C1 segment of cervical spinal cord (tissue), 14 donors: ENCODE measurements at regions not wholly inside any gene's neighbourhood (a gene's known extent, or its start where the extent isn't known, plus 50 kb on each side); places are given as distances from the start of the nearest gene placed in this dataset.

ENCODE experiments used
- DNase-seq, 14 donors: peaks; one replicate each; lab custom pipeline; 2025; lab: John Stamatoyannopoulos, UW

DNA sequence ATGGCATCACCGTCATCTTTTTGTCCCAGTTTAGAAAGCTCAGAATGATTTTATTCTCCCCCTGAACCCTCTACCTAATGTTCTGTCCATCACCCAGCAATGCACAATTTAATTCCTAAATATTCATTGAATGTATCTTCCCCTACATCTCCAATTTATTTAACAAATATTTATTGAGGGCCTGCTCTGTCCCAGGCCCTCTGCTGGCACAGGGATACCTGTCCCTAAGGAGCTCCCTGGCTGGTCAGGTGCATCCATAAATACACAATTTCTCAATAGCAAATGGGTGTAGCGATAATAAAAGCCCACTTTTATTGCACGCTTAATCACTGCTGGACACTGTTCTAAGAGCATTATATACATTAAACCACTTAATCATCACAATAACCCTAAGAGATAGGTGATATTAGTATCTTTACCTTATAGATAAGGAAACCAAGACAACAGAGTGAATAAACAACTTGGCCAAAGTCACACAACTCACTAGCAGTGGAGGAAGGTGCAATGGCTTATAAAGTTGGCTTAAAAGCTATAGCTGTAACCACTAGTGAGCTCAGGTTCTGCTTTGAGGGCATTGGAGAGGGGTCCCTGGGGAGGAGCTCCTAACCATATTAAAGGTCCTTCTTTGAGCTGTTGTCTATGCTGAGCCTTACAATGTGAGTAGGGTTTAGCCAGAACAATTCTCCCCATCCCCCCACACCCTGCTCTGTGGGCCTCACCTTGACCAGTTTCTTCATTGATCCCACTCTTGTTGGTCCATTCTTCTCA is 126.3 kb upstream of the JUN start:
- DNase-seq = no peak

DNA sequence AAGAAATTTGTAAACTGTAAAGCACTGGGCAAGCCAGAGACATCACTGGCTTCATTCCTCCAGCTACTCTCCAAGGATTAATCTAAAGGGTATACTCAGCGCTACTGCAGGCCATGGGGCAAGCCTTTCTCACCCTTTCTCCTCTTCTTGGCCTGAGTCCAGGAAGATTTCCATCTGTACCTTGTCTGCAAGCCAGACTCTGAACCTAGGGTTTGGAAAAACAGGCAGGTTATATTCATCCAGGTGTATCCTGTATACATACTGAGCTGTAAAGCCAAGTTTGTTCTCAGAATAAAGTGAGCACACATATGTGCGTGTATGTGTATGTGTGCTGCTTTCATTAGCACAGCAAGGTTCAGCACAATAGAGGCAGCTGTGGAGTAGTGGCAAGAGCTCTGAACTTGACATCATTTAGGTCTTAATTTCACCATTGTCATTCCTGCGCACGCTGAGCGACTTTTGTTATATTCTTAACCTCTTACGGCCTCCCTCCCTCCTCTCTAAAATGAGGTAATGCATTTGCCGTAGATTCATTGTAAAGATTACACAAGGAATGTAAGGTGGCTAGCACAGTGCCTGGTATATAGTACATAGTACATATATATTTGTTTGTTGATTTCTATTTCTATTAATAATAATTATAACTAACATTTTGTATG is 128.1 kb upstream of the JUN start:
- DNase-seq = no peak

DNA sequence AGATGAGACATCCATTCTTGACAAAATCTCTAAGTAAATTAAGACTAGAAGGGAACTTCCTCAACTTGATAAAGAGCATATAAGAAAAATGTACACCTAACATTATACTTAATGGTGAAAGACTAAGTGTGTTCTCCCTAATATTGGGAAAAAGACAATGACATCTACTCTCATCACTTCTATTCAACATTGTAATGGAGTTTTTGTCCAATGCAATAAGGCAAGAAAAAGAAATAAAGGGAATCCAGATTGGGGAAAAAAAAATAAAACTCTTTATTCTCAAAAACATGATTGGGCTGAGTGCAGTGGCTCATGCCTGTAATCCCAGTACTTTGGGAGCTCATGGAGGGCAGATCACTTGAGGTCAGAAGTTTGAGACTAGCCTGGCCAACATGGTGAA is 131.1 kb upstream of the JUN start:
- DNase-seq = no peak

DNA sequence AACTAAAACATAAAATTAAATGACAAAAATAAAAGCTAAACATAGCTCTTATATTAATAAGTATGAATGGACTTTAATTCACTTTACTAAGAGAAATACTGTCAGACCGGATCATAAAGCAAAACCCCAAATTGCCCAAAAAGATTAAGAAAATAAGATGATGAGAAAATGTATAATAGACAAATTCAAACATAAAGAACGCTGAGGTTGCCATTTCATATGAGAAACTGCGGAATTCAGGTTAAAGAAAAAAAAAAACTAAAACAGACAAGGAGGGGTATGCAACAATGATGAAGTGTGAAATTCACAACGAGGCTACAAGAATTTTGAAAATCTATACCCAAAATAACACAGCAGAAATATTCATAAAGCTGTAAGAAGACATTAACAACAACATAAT is 133.6 kb upstream of the JUN start:
- no peak for DNase-seq

DNA sequence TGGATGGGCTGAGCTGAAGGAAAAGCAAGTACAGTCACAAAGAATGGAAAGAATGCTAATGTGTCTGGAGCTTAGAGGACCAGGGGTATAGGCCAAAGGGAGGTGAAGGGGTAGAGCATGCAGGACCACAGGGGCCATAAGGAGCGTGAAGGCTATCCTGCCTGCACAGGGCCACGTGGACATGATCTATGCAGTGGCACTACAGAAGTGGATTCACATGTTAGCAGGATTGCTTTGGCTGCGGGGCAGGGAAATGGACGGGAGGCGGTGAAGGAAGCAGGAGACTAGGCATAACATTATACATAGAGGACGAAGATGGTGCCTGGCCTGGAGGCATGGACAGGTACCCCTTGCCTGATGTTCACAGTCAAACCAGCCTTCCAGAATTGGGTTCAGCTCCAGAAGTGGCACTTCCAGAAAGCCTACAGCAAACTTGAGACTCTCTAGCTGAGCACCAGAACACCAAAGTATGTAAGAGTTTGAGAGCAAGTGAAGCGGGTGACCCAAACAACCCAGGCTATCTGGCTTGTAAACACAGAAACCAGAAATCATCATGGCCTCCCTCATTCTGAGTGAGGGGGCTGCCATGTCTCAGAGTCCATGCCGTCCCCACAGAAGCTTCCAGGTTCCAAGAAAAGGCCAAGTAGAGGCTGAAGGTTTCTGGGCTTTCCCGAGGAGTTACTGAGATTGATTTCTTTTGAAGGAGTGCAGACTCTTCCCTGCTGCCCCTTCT is 135.5 kb upstream of the JUN start:
- DNase-seq = no peak

DNA sequence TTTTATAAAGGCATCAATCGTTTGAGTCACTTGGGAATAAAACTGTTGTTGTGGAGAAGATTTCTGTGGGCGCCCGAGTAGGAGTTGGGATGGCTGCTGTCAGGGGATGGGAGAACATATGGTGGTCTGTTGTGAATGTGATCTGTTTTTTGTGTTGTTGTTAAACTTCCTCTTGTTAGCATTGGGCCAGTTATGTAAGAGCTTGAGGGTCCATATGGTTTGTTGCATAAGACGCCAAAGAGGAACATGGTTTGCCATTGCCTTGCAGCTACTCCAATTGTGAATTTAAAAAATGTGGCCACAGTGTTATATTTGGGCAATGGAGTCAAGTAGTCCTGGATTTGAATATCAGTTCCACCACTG is 136.1 kb upstream of the JUN start:
- DNase-seq = no peak

DNA sequence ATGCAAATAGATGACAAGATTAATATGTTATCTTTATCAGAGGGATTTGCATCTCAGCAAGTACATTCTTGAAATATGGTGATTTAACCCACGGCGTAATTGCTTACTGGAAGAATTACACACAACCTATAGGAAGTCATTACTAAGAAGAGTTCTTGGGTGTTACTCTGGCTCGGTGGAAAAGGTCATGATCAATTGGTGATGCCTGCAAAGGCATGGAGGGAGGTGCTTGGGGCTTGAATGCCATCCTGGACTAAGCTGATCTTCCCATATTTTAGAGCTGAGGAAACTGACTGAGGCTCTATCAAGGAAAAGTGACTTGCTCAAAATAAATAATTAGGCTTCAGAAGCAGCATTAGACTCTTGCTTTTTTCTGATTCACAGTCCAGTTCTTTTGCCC is 137.5 kb upstream of the JUN start:
- DNase-seq = no peak

DNA sequence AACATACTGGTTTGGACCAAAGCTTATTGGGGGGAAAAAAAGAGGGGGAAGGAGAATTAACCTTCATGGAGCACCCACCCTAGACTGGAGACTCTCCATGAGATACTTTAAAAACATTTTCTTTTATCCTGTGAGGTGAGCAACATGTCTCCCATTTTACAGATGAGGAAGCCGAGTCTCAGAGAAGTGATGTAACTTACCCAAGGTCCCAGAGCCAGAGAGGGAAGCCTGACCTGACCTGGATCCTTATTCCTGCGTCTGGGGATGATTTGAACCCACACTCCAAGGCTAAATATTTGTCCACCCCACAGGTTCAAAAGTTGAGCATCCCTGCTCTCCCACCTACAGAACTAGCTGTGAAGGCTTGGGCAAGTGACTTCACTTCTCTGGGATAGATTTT is 137.9 kb upstream of the JUN start:
- DNase-seq = no peak

DNA sequence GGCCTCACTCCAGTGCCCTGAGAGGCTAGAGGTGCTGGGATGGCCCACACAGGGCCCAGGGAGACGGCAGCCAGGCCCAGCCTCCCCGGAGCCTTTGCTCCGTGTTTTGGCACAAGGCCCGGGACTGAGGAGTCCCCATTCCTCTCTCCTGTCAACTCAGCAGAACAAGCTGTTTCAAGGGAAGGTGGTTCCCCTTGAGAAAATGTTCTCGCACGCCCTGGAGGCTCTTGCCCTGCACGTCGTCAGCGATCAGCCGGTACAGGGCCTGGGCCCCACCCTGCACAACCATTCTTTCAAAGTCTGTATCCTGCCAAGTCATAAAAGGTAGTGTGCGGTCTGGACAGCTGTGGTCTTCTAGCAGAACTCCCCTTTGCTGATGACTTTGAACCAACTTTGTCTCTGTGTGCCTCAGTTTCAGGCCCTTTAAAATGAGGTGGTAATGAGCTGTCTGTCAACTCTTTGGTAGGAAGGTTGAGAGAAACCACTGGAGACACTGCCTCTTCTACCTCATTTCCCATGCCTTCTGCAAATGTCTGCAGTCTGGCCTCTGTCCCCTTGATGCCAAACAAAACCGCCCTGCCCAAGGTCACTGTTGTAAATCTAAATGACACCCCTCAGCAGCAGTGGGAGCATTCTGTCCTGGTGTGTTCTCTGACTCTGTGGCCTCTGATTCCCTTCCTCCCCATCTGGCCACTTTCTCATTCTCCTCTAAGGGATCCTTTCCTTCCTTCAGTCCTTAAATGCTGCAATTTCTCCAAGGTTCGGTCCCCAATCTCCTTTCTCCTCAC is 138.6 kb upstream of the JUN start:
- DNase-seq = peak in 6 of 14 donors; percentile 5 to 39 (median 24)

DNA sequence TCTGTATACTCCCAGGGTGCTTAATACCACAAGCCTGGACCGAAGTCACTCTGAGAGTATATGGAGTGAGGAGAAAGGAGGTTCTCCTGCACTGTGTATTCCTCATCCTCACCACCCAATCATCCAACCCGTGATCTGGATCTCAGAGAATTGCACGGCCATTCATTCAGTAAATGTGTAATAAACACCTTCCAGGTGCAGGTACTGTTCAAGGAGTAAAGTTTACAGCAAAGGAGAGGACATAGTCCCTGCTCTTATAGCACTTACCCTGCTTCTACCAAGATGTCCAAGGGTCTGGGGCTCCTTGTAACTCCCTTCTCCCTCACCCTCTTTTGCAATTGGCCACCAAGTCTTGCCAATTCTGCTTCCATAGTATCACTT is 139.2 kb upstream of the JUN start:
- DNase-seq = no peak

DNA sequence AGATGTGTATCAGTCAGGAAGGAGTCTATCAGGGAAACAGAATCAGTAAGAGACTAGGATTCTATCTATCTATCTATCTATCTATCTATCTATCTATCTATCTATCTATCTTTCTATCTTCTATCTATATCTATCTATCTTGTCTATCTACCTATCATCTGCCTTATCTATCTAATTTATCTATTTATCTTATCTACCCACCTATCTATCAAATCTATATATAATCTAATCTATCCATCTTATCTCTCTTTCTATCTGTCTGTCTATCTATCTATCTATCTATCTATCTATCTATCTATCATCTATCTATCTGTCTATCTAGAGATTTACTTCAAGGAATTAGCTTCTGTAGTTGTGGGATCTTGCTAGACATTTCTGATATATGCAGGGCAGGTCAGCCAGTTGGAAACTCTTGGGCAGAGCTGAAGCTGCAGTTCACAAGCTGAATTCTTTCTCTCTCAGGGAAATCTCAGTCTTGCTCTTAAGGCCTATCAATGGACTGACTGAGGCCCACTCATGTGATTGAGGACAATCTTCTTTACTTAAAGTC is 140.2 kb upstream of the JUN start:
- DNase-seq = no peak

DNA sequence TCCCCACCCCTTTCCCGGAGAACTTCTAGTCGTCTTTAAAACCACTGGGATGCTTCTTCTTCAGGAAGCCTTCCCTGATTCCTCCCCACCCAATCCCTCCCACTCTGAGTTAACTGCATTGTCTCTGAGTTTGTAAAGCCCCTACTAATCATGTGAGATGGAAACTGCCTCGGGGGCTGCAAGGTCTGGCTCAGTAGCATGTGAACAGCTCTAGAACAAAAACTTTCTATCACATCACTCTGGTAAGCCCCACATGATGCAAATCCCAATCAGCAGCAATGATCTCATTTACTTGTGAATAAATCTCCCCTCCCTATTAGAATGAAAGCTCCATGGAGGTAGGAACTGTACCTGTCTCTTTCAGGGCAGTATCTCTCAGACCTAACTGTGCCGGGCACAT is 141.0 kb upstream of the JUN start:
- DNase-seq = no peak

DNA sequence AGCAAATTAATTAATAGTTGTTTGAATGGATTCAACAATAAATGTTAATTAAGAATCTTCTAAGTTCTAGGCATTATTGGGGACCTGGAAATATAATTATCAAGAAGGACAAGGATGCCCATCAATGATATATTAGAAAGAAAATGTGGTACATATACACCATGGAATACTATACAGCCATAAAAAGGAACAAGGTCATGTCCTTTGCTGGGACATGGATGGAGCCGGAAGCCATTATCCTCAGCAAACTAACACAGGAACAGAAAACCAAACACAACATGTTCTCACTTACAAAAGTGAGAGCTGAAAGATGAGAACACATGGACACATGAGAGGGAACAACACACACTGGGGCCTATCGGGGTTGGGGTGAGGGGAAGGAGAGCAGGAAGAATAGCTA is 141.4 kb upstream of the JUN start:
- no peak for DNase-seq

DNA sequence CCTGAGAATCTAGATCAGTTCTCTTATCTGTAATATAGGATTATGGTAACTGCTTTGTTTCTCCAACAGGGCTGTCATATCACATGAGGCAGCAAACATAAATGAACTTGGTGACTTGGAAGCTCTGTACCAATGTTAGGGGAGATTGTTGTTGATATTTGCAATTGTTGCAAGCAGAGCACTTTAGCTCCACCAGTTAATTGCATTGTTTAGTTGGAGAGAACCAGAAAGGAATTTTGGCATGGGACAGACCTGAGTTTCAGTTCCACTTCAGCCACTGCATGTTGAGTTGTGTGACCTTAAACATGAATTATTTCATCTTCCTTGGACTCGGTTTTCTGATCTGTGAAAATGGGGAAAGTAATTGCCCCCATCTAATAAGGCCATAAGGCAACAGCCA is 142.3 kb upstream of the JUN start:
- no peak for DNase-seq

DNA sequence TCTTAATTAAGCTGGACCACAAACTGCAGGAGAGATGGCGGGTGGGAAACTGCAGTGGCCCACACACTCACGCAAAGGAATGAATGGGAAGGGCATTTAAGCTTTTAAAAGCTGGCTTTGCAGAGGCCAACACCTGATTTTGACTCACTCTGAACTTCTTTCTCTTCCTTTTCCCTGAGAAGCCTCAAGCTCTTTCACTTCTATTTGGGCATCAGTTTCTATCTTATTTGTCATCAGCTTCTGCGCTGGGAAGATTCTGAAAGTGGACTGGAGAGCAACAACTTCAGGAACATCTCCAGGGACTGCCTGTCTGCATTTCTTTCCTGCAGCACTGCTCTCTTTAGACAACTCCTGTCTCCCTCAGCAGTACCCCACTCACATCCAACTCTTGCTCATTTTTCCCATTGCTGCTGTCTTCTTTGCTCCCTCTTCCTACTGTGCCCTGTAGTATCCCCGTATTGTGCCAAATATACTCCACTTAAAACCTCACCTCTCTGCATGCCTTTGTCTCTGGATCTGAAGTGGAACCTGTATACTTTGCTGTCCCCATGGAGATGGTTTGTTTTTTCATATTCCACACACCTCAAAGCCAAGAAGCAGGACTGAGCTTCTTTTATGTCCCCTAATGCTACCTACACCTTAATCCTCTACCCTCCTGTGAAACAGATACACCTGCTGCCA is 143.3 kb upstream of the JUN start:
- no peak for DNase-seq

DNA sequence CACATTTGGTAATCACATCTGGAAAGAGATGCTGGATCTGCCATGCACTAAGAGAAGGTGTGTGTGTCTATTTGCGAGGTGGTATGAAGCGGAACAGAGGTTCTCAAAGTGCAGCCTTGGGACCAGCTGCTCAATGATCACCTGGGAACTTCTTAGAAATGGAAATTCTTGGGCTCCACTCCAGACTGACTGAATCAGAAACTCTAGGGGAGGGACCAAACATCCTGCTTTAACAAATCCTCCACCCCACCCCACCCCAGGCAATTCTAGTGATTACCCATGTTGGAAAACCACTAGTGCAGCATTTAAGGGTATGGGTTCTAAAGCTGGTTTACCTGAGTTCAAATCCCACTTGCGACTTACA is 143.9 kb upstream of the JUN start:
- no peak for DNase-seq

DNA sequence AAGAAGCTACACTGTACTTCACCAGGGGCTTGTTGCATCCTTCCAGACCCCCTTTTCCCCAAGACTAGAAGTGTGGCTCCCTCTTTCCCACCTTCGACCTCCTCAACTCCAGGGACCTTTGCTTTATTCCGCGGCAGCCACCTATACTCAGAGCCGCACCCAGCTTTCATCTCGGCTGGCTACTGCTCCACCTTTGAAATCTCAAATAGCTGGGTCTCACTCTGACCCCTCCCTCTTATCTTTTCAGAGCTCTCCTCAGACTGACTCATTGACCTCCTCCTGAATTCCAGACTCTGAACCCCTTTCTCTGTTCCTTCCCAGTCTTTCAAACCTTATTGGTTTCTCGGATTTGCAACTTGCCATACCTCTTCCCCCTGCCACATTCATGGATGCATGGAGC is 144.7 kb upstream of the JUN start:
- DNase-seq = no peak

DNA sequence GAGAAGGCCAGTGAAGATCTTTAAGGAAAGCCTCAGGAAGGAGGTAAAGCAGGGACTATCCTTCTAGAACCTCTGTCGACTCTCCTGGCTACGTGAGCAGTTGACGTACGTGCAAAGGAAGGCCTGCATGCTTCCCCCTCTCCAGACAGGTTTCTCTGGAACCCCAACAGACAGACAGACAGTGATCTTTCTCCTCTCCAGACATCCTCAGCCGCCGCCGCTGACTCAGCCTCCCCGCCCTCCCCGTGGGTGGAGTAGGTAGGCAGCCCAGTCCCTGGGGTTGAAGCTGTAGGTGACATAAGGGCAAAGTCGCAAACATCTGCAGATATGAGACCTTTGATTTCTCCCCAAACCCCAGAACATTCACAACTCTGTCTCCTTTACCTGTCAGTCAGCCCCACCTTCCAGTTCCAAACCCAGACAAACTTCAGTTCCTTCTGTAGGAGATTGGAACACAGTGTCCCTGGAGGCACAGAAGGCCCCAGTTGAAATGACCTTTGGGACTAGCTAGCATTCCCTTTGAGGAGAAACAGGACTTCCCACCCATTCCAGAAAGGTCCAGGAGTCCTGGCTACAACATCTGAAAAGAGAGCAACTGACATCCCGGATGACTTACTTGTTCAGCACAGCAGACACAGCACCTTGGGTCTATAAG is 146.0 kb upstream of the JUN start:
- no peak for DNase-seq

DNA sequence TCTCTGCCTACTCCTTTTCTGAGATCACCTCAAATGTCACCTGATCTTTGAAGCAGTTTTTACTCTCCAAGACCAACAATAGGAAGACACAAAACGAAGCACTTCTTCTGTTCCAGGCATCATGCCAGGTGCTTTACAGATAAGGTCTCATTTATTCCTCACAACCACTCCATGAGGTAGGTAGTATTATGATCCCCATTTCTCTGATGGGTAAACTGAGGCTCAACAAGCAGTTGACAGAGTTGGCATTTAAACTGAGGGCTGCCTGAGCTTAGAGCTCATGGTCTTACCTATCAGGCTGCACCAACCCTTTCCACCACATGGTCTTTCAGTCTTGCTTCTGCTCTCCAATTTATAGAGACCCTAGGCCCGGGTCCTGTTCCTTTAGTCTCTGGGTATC is 147.2 kb upstream of the JUN start:
- DNase-seq = no peak

DNA sequence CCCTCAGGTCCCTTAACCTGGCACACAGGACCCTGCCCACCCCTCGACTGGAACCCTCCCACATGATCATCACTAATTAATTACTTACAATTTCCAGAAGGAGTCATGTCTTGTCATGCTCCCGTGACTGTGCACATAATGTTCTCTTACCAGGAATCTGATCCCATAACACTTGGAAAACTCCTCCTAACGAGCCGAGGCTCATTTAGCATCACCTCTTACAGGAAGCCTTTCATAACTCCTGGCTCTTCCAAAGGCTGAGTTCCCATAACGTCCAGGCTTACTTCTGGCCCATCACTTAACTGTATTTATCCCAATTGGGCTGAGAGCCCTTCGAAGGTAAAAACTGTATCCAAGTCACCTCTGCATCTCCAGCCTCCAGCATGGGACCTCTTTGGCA is 147.9 kb upstream of the JUN start:
- DNase-seq = no peak
